ENCODE measurements at regions not wholly inside any gene's neighbourhood (a gene's known extent, or its start where the extent isn't known, plus 50 kb on each side); places are given as distances from the start of the nearest gene placed in this dataset.

GRCh38 chr19:28393574-28394336, 819.2 kb downstream of the UQCRFS1 start:
- ChIA-PET CTCF (interaction anchor here (1.3 kb wide), 1 partner anchor 12 kb away, joined by 4 read pairs; no protein-coding TSS in a partner anchor), POLR2A (no interaction called here)
- DNase-seq, result peak; percentile 53
- Mint-ChIP-seq H3K27me3 (no peaks in the 10 kb centered on the region), H3K9me3 (peaks cover 4% of the 10 kb centered on the region), H3K27ac (peak overlapping the region; percentile 82), H3K36me3 (ENCODE audit: low read depth) (no peaks in the 10 kb centered on the region), H3K4me3 (no peak overlapping the region), H3K4me1 (ENCODE audit: low read depth) (peaks cover 17% of the 10 kb centered on the region)
- intact Hi-C loops (cut with micrococcal nuclease), result no loop called here
- no peak for TF ChIP-seq CTCF (IDR thresholded peaks at IDR 0.05)
- peak; percentile 70 for ATAC-seq

- ATAC-seq, result peak; percentile 64
- Mint-ChIP-seq H3K9me3 (peaks cover 8% of the 10 kb centered on the region), H3K27ac (peak overlapping the region; percentile 71), H3K4me3 (no peak overlapping the region), H3K4me1 (ENCODE audit: low read depth) (peaks cover 15% of the 10 kb centered on the region), H3K36me3 (ENCODE audit: low read depth) (no peaks in the 10 kb centered on the region), H3K27me3 (no peaks in the 10 kb centered on the region)
- CTCF ChIA-PET, result no interaction called here
- no peak for TF ChIP-seq CTCF (IDR thresholded peaks at IDR 0.05)
- no peak for DNase-seq
- POLR2A ChIA-PET, result no interaction called here
- intact Hi-C loops (cut with micrococcal nuclease), result no loop called here
These were observed 824.0 kb downstream of the UQCRFS1 start for GRCh38 chr19:28388988-28389387.

GRCh38 chr19:28387507-28387906, 825.4 kb downstream of the UQCRFS1 start:
- H3K27ac Mint-ChIP-seq, result no peak overlapping the region
- TF ChIP-seq CTCF (IDR thresholded peaks at IDR 0.05), result no peak
- no peaks in the 10 kb centered on the region for H3K36me3 Mint-ChIP-seq (ENCODE audit: low read depth)
- intact Hi-C loops (cut with micrococcal nuclease), result no loop called here
- H3K9me3 Mint-ChIP-seq, result peaks cover 8% of the 10 kb centered on the region
- no peaks in the 10 kb centered on the region for H3K27me3 Mint-ChIP-seq
- no peak for DNase-seq
- ChIA-PET CTCF (no interaction called here), POLR2A (no interaction called here)
- no peak overlapping the region for H3K4me3 Mint-ChIP-seq
- H3K4me1 Mint-ChIP-seq (ENCODE audit: low read depth), result peaks cover 10% of the 10 kb centered on the region
- ATAC-seq, result no peak

DNA sequence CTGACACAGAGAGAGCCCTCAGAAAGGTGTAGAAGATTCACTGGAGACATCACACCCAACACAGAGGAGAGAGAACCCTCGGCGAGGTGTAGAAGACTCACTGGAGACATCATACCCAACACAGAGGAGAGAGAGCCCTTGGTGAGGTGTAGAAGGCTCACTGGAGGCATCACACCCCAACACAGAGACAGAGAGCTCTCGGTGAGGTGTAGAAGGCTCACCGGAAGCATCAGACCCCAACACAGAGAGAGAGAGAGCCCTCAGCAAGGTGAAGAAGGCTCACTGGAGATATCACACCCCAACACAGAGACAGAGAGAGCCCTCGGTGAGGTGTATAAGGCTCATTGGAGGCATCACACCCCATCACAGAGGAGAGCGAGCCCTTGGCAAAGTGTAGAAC, 826.5 kb downstream of the UQCRFS1 start:
- CTCF ChIA-PET, result no interaction called here
- no peaks in the 10 kb centered on the region for H3K27me3 Mint-ChIP-seq
- H3K36me3 Mint-ChIP-seq (ENCODE audit: low read depth), result no peaks in the 10 kb centered on the region
- ATAC-seq, result peak; percentile 58
- peaks cover 8% of the 10 kb centered on the region for H3K9me3 Mint-ChIP-seq
- intact Hi-C loops (cut with micrococcal nuclease), result no loop called here
- no peak for DNase-seq
- H3K27ac Mint-ChIP-seq, result peak overlapping the region; percentile 80
- peaks cover 10% of the 10 kb centered on the region for H3K4me1 Mint-ChIP-seq (ENCODE audit: low read depth)
- H3K4me3 Mint-ChIP-seq, result no peak overlapping the region
- POLR2A ChIA-PET, result no interaction called here
- no peak for TF ChIP-seq CTCF (IDR thresholded peaks at IDR 0.05)

DNA sequence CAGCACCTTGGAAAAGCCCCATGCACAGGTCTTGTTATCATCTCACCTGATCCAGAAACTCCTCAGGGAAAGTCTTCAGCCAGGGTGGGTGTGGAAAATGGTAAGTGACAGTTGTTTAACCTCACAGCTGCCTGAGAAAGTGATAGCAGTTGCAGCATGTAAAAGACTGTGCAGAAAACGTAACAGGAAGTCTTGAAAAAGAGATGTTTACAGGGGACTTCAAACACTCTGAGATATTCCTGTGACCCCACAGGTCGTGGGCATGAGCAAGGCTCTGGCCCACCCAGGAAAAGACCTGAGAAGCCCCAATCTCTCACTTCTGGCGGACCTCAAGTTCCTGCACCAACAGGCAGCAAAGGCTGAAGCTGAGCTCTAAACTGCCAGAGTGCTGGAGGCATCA, 826.9 kb downstream of the UQCRFS1 start:
- Mint-ChIP-seq H3K27me3 (no peaks in the 10 kb centered on the region), H3K4me3 (no peak overlapping the region), H3K4me1 (ENCODE audit: low read depth) (peaks cover 10% of the 10 kb centered on the region), H3K9me3 (peaks cover 8% of the 10 kb centered on the region), H3K27ac (peak overlapping the region; percentile 80), H3K36me3 (ENCODE audit: low read depth) (no peaks in the 10 kb centered on the region)
- DNase-seq (no peak), ATAC-seq (peak; percentile 50)
- ChIA-PET POLR2A (no interaction called here), CTCF (no interaction called here)
- TF ChIP-seq CTCF (IDR thresholded peaks at IDR 0.05), result no peak
- intact Hi-C loops (cut with micrococcal nuclease), result no loop called here

All from activated CD8-positive, alpha-beta T cell treated with anti-CD3 and anti-CD28 coated beads for 36 hours (primary cell).